Right cardiac atrium (tissue), 5 donors: ENCODE measurements at regions not wholly inside any gene's neighbourhood (a gene's known extent, or its start where the extent isn't known, plus 50 kb on each side); places are given as distances from the start of the nearest gene placed in this dataset.

ENCODE experiments used
- ATAC-seq, 2 donors: fragments of 200-7000 bp; cut with Tn5 transposase; one replicate each; pipeline versions ENCODE4 v1.8.0 to v1.9.1; 2020; ENCODE audit warnings: moderate library complexity in 2 of 2, mild to moderate bottlenecking in 1 of 2
- DNase-seq, 3 donors: peaks; one replicate each; pipeline ENCODE4 v3.0.0-alpha.2; 2020
- H3K27ac ChIP-seq: one replicate; pipeline ENCODE4 v1.5.1; 2013; ENCODE audit warnings: mild to moderate bottlenecking, low read length, control low read depth, moderate library complexity
- H3K27me3 ChIP-seq: one replicate; pipeline ENCODE4 v1.6.1; 2013; ENCODE audit not compliant: control insufficient read depth, insufficient read depth
- H3K4me1 ChIP-seq: one replicate; pipeline ENCODE4 v1.6.1; 2013; ENCODE audit warnings: low read length; ENCODE audit not compliant: control insufficient read depth, insufficient read depth
- H3K4me3 ChIP-seq: one replicate; pipeline ENCODE4 v1.5.1; 2013; ENCODE audit warnings: low read length, control low read depth
- H3K9me3 ChIP-seq: one replicate; pipeline ENCODE4 v1.6.1; 2013; ENCODE audit warnings: low read length; ENCODE audit not compliant: control insufficient read depth
- WGBS: extraction: QIAGEN DNeasy Blood & Tissue Kit; methylation state at CpG from one replicate; pipeline ENCODE4 v1.1.7; 2013; 5-methylcytosine and 5-hydroxymethylcytosine counted together
- intact Hi-C, 4 donors: fragments of 100-400 bp; cut with DNase I; formaldehyde crosslinking; loops; one replicate each; pipeline versions ENCODE4 v1.11.0 to v1.14.0; 2022 to 2023
- donor health status: healthy with polysubstance abuse.
- donor health status: DM: no; HTN: yes; CAD: no.
- donor health status: DM: no; HTN: no; CAD: no.
- donor health status: DM: no; HTN: yes; CAD: no; lungs with severe emphysema.
- donor health status: DM: yes; HTN: yes; CAD: no.

- WGBS = 91% methylated on average over 7 of the region's 7 CpGs
- intact Hi-C loops = no loop called here
- no peak overlapping the region for H3K27ac ChIP-seq
- DNase-seq (no peak), ATAC-seq (no peak)
- no peaks in the 10 kb centered on the region for H3K9me3 ChIP-seq
- H3K27me3 ChIP-seq = no peaks in the 10 kb centered on the region
- no peaks in the 10 kb centered on the region for H3K4me1 ChIP-seq
- H3K4me3 ChIP-seq = no peak overlapping the region
Observed at GRCh38 chr7:26506196-26506595, 214.5 kb downstream of the SNX10 start.

- H3K27ac ChIP-seq = no peak overlapping the region
- H3K4me3 ChIP-seq = no peak overlapping the region
- no peaks in the 10 kb centered on the region for H3K9me3 ChIP-seq
- H3K27me3 ChIP-seq = no peaks in the 10 kb centered on the region
- ATAC-seq (no peak), DNase-seq (no peak)
- H3K4me1 ChIP-seq = no peaks in the 10 kb centered on the region
- 82% methylated on average over 10 of the region's 10 CpGs for WGBS
- intact Hi-C loops = no loop called here
Observed at GRCh38 chr7:26507108-26507987, 215.7 kb downstream of the SNX10 start.

GRCh38 chr7:26508481-26508880, 216.8 kb downstream of the SNX10 start:
- no peaks in the 10 kb centered on the region for H3K4me1 ChIP-seq
- H3K9me3 ChIP-seq = no peaks in the 10 kb centered on the region
- DNase-seq (no peak), ATAC-seq (no peak)
- intact Hi-C loops = no loop called here
- 93% methylated on average over 8 of the region's 8 CpGs for WGBS
- H3K4me3 ChIP-seq = no peak overlapping the region
- no peaks in the 10 kb centered on the region for H3K27me3 ChIP-seq
- H3K27ac ChIP-seq = no peak overlapping the region

- Histone ChIP-seq H3K4me1 (no peaks in the 10 kb centered on the region), H3K27me3 (no peaks in the 10 kb centered on the region), H3K27ac (no peak overlapping the region), H3K4me3 (no peak overlapping the region), H3K9me3 (no peaks in the 10 kb centered on the region)
- intact Hi-C loops = no loop called here
- ATAC-seq = no peak
- DNase-seq = no peak
- 74% methylated on average over 5 of the region's 5 CpGs for WGBS
Observed at GRCh38 chr7:26508917-26509316, 217.3 kb downstream of the SNX10 start.

GRCh38 chr7:26510231-26510957, 218.7 kb downstream of the SNX10 start:
- H3K4me3 ChIP-seq = no peak overlapping the region
- no peaks in the 10 kb centered on the region for H3K27me3 ChIP-seq
- DNase-seq = no peak
- 90% methylated on average over 5 of the region's 5 CpGs for WGBS
- intact Hi-C loops = no loop called here
- no peaks in the 10 kb centered on the region for H3K9me3 ChIP-seq
- ATAC-seq = no peak
- no peaks in the 10 kb centered on the region for H3K4me1 ChIP-seq
- no peak overlapping the region for H3K27ac ChIP-seq

GRCh38 chr7:26511866-26512265, 220.2 kb downstream of the SNX10 start:
- no peaks in the 10 kb centered on the region for H3K9me3 ChIP-seq
- DNase-seq = no peak
- intact Hi-C loops = no loop called here
- no peaks in the 10 kb centered on the region for H3K27me3 ChIP-seq
- no peak overlapping the region for H3K4me3 ChIP-seq
- no peak overlapping the region for H3K27ac ChIP-seq
- 59% methylated on average over 6 of the region's 6 CpGs for WGBS
- no peak for ATAC-seq
- H3K4me1 ChIP-seq = no peaks in the 10 kb centered on the region

GRCh38 chr7:26512737-26513136, 221.1 kb downstream of the SNX10 start:
- intact Hi-C loops = no loop called here
- Histone ChIP-seq H3K4me3 (no peak overlapping the region), H3K27ac (no peak overlapping the region), H3K27me3 (no peaks in the 10 kb centered on the region), H3K9me3 (no peaks in the 10 kb centered on the region), H3K4me1 (no peaks in the 10 kb centered on the region)
- ATAC-seq (no peak), DNase-seq (no peak)
- 93% methylated on average over 3 of the region's 3 CpGs for WGBS

- ATAC-seq (no peak), DNase-seq (no peak)
- Histone ChIP-seq H3K27ac (no peak overlapping the region), H3K27me3 (no peaks in the 10 kb centered on the region), H3K9me3 (no peaks in the 10 kb centered on the region), H3K4me3 (no peak overlapping the region), H3K4me1 (no peaks in the 10 kb centered on the region)
- intact Hi-C loops = no loop called here
- 71% methylated on average over 2 of the region's 2 CpGs for WGBS
Observed at GRCh38 chr7:26513948-26514347, 222.3 kb downstream of the SNX10 start.

GRCh38 chr7:26514633-26515032, 223.0 kb downstream of the SNX10 start:
- H3K4me3 ChIP-seq = no peak overlapping the region
- 70% methylated on average over 5 of the region's 5 CpGs for WGBS
- ATAC-seq (no peak), DNase-seq (no peak)
- intact Hi-C loops = no loop called here
- no peaks in the 10 kb centered on the region for H3K4me1 ChIP-seq
- no peaks in the 10 kb centered on the region for H3K27me3 ChIP-seq
- no peak overlapping the region for H3K27ac ChIP-seq
- H3K9me3 ChIP-seq = no peaks in the 10 kb centered on the region

GRCh38 chr7:26515314-26515842, 223.7 kb downstream of the SNX10 start:
- ATAC-seq = no peak
- no peaks in the 10 kb centered on the region for H3K4me1 ChIP-seq
- WGBS = 64% methylated on average over 8 of the region's 8 CpGs

GRCh38 chr7:26520483-26520882, 228.8 kb downstream of the SNX10 start:
- DNase-seq (no peak), ATAC-seq (no peak)
- no peak overlapping the region for H3K4me3 ChIP-seq
- H3K27me3 ChIP-seq = no peaks in the 10 kb centered on the region
- intact Hi-C loops = no loop called here
- 56% methylated on average over 3 of the region's 3 CpGs for WGBS
- H3K9me3 ChIP-seq = no peaks in the 10 kb centered on the region
- H3K4me1 ChIP-seq = no peaks in the 10 kb centered on the region
- H3K27ac ChIP-seq = no peak overlapping the region

More at GRCh38 chr7:26515314-26515842, 223.7 kb downstream of the SNX10 start:
- Histone ChIP-seq H3K27me3 (no peaks in the 10 kb centered on the region), H3K9me3 (no peaks in the 10 kb centered on the region), H3K27ac (no peak overlapping the region), H3K4me3 (no peak overlapping the region)
- intact Hi-C loops = no loop called here
- no peak for DNase-seq
